DMS153 treated with DMSO at 0.1 percent for 48 hours (cell line): ENCODE measurements at regions not wholly inside any gene's neighbourhood (a gene's known extent, or its start where the extent isn't known, plus 50 kb on each side); places are given as distances from the start of the nearest gene placed in this dataset.

Experiments used
- DNase-seq: peaks from one replicate; lab custom pipeline; 2025; ENCODE audit not compliant: unreplicated experiment; lab: John Stamatoyannopoulos, UW

- no peak for DNase-seq
These were observed 323.4 kb upstream of the PLSCR5 start for GRCh38 chr3:146928421-146929059.

DNA sequence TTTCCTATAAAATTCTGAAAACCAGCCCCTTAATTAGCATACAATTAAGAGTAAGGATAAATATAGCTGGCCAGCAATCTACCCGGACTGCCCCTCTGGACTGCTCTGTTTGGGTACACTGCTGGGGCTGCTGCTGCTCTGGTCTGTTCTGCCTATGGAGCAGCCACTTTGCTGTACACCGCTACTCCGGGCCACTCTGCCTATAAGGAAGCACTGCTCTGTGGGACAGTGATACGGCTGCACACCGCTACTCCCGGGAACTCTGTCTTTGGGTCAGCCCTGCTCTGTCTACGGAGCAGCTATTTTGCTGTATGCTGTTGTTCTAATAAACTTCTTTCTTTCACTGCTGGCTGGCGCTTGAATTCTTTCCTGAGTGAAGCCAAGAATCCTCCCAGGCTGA lies 316.5 kb upstream of the PLSCR5 start:
- DNase-seq = no peak

DNA sequence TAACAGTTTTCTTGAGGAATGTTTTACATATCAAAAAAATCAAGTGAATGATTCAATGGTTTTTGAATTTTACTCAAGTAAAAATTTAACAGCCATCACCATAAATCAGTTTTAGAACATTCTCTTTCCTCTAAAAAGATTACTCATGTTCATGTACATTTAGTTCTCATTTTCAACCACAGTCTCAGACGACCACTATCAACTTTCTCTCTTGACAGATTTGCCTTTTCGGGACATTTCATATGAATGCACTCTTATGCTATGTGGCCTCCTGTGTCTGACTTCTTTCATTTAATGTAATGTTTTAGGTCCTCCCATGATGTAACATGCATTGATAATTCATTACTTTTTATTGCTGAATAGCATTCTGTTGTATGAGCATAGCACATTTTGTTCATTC lies 309.3 kb upstream of the PLSCR5 start:
- DNase-seq = no peak

DNA sequence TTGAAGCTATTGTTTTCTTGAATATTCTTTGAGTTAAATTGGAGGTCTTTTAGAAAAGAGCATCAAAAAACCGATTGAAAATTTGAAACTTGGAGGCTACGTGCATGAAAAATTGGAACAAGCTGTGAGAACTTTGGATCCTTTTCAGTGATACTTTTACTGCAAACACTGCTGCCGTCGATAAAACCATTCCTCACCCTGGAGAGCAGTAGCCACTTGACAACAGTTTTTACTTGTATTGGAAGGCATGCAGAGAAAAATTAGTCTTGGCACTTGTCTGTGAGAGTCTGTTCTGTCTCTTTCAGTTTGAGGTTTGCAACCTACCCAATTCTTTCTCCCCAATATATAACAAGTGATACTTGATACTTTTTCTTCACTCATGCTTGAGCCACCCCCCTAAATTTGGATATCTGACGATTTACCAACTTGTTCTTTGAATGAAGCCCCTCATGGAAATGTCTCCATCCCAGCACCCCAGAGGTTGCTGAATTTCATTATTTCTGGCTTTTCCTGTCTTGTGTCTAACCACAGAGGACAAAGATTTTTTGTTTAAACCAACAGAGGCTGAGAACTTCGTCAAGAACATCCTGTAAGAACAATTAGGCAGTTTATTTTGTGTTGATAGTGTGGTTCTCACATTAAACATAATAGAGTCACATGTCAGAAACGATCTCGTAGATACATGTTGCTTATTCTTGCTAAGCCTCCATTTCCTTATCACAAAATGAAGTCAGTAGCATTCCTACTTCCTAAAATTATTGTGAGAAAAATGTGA lies 307.3 kb upstream of the PLSCR5 start:
- DNase-seq = no peak

DNA sequence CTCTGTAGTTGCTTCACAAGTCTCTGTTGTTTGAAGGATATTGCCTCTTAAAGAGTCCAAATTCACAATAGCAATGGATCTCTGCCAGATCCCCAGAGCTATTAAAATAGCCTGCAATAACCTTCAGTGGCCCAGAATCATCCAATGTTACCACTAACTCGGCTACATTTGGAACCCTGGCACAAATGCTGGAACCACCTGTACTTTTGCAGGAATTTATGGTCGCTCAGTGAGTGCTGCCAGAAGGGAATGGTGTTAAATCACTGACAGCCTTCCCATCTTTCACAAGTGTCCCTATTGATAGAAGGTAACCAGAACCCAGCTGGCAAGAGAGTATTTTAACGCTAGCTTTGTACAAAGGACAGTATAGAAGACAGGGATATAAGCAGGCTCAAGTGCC lies 298.8 kb upstream of the PLSCR5 start:
- no peak for DNase-seq

DNA sequence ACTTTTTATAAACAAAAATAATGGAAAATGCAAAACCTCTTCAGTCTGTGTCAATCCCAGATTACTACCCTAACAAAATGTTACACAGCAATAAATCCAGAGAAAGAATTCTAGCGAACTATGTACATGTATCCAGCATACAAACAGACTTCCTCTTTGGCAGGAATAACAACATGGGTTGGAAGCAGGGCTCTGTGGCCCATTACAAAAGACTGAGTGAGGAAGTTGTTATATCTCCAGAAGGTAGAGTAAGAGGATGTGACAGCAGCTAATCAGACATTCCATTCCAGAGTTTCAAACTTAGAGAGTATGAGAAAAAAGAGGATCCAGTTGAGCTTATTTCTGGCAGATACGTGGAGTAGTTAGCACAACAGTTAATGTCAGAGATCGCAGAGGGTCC lies 294.0 kb upstream of the PLSCR5 start:
- DNase-seq = no peak

GRCh38 chr3:146896711-146897110 lies 291.6 kb upstream of the PLSCR5 start:
- no peak for DNase-seq

DNA sequence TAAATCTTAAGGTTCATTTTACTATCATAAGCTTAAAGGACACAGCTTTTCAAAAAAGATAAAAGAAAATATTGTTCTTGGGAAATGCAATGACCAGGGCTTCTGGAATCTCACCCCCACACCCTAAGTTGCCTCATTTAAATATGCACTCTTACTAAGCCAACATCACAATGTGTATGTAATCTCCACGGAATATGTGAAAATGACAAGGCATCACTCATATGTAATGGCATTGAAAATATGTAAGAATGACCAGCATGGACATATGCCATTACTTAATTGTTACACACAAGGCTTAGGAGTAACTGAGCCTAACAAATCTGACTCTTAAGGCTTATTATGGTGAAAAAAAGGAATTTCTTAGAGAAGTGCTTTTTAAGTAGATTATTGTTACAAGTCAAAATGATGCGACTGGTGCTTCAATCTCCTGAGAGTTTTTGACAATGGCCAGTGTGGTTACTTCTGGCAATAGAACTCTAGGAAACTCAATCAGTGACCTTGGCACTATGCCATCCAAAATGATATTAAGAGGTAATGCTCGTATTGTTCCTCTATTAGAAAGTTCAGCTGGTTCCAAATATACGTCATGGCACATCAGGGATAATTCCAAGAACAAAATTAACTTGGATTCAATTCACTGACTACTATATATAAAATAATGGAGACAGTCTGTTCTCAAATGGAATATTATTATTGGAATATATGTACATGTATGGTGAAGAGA lies 290.0 kb upstream of the PLSCR5 start:
- DNase-seq = no peak

GRCh38 chr3:146894406-146894805 lies 289.3 kb upstream of the PLSCR5 start:
- DNase-seq = no peak

GRCh38 chr3:146892041-146892440 lies 286.9 kb upstream of the PLSCR5 start:
- DNase-seq = no peak

- DNase-seq = no peak
These were observed 284.5 kb upstream of the PLSCR5 start for GRCh38 chr3:146889626-146890025.

GRCh38 chr3:146888176-146888575 lies 283.0 kb upstream of the PLSCR5 start:
- DNase-seq = no peak

DNA sequence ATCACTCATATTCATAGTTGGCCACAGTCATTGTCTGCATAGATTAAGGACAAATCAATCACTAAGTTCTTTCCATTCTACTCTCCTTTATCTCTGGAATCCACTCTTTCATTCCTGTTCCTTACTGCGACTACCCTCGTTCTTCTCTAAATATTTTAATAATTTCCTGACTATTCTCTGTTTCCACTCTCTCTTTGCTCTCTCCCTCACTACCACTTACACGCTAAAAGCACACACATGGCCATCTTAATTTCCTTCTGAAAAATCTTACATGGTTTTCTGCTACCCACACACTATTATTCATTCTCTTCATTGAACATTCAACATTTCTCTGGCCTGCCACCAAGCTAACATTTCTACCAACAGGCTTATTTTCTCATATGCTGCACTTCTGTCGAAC lies 279.6 kb upstream of the PLSCR5 start:
- no peak for DNase-seq

DNA sequence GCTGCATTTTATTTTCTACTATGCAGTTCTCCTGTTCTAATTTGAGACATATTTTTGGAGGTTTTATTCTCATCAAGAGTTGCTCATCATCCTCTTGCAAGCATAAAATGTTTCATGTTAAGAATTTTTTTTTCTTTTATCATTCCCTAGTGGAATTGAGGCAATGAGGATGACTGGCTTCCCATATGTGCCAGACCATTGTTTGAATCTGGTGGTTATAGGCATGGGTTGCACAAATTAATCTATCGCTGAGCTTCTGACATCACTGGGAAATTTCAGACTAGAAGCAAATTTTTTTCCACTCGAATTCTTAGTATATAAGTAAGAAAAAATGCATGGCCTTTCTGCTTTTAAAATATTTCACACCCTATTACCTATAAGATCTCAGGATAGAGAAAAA lies 279.1 kb upstream of the PLSCR5 start:
- DNase-seq = no peak

GRCh38 chr3:146883288-146883687 lies 278.1 kb upstream of the PLSCR5 start:
- no peak for DNase-seq

DNA sequence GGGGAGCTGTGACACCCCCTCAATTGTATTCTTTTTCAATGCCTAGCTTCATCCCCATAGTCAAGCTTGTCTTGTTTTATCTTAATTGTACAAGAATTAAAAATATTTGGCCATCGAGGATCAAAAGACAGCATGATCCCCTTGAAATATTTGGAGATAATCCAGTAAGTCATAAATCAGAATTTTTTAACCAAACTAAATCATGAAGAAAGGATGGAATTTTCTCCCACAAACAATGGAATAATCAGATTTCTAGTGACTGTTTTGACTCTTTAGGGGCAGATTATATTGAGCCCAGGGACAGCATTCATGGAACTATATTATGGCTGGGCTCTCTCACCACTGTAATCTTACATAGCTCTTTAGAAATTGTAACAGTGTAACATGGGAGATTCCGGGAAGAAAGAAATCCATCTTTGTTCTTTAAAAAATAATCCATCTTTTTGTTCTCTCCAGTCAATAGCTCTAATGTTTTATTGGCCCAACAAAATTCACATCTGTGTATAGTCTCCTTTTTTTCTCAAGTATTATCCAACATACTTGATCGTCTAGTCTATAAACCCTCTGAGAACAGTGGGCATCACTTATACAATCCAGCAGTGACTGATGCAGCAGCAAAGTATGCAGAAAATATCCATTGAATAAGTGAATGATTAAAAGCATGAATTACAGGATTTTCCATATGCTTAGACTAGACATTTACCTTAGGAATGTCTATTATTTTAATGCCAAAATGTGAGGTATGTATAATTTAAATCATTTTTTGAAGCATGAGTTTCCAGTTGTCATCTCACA lies 277.0 kb upstream of the PLSCR5 start:
- DNase-seq = no peak

DNA sequence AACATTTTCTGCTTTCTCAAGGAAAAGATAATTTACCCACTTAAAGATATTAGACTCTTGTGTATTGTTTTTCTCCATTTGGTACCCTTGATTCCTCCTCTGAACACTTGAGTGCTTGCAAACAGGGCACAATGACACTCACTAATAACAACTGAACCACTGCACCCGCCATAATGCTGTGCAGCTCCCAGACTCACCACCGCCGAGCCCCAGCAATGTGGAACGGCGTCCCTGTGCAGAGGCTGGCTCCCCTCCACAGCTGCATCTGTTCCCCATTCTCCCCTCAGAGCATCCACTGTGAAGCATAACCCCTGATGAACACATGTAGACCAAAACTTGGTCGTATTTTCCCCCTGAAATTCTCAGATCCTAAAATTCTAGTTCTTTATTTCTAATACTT lies 276.2 kb upstream of the PLSCR5 start:
- DNase-seq = no peak

- no peak for DNase-seq
These were observed 268.6 kb upstream of the PLSCR5 start for GRCh38 chr3:146873748-146874147.

- no peak for DNase-seq
These were observed 260.1 kb upstream of the PLSCR5 start for GRCh38 chr3:146865175-146865755.

GRCh38 chr3:146861262-146861661 lies 256.1 kb upstream of the PLSCR5 start:
- DNase-seq = no peak

DNA sequence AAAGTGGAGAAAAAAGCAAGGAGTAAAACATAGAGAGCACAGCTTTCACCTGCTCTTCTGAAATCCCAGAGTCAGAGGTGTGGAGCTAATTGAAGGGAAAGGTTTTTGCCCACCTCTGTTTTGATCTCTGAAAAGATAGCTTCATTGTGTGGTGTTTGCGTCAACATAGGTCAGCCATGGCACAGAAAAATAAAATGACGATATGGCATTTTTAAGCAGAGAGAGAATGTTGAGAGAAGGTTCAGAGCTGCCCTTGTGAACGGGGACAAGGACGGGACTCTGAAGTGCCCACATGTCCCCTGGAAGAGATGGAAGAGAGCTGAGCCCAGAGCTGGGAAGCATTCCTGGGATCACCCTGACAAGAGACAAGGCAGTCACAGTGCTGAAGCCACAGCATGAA lies 249.4 kb upstream of the PLSCR5 start:
- DNase-seq = no peak
